Endothelial cell of umbilical vein (primary cell): ENCODE measurements at regions not wholly inside any gene's neighbourhood (a gene's known extent, or its start where the extent isn't known, plus 50 kb on each side); places are given as distances from the start of the nearest gene placed in this dataset.

Source experiments
- BruUV-seq: library from RNA; stranded (reverse); fragments of 400-500 nt; replicated peaks from 2 replicates; lab custom pipeline; 2021; lab: Mats Ljungman, UMichigan
- CTCF ChIA-PET: fragments of 300-600, 350-600 bp; sonication (Branson Sonifier 250); formaldehyde crosslinking; loops from one replicate; lab custom pipeline; 2021; ENCODE audit warnings: antibody characterized with exemption, inconsistent platforms; lab: Charles Lee
- POLR2A ChIA-PET: fragments of 300-600, 350-600 bp; sonication (Branson Sonifier 250); formaldehyde crosslinking; loops from one replicate; lab custom pipeline; 2021; ENCODE audit warnings: antibody characterized with exemption, inconsistent platforms; lab: Charles Lee
- DNase-seq: peaks from one replicate; pipeline ENCODE4 v3.0.0-alpha.2; 2011; ENCODE audit warnings: low read depth, low spot score
- FAIRE-seq: peaks from 2 replicates; lab custom pipeline; 2011; peaks lifted over from hg19 to GRCh38; lab: Jason Lieb, UNC
- H2AFZ ChIP-seq: 2 replicates; pipeline ENCODE4 v1.6.0; 2012; ENCODE audit warnings: low read depth, low read length, control low read depth, inconsistent platforms
- H3K27ac ChIP-seq: 2 replicates; pipeline ENCODE4 v1.5.1; 2011; ENCODE audit warnings: low read depth, mild to moderate bottlenecking, control low read depth, low read length, moderate library complexity; ENCODE audit not compliant: insufficient read depth
- H3K27me3 ChIP-seq, 2 experiments: 2 replicates each; pipeline versions ENCODE4 v1.6.0 to v1.6.1; 2011; ENCODE audit warnings: low read length in 2 of 2, mixed read lengths in 1 of 2; ENCODE audit not compliant: control insufficient read depth in 2 of 2, insufficient read depth in 2 of 2
- H3K36me3 ChIP-seq, 2 experiments: 2 replicates in 1 of 2; 3 replicates in 1 of 2; pipeline ENCODE4 v1.5.1; 2011; ENCODE audit warnings: low read length in 2 of 2, mild to moderate bottlenecking in 1 of 2, moderate library complexity in 1 of 2; ENCODE audit not compliant: control insufficient read depth in 2 of 2, insufficient read depth in 2 of 2; ENCODE audit errors: extremely low read depth in 1 of 2
- H3K4me1 ChIP-seq: 3 replicates; pipeline ENCODE4 v1.5.1; 2011; ENCODE audit warnings: mild to moderate bottlenecking, low read length; ENCODE audit not compliant: control insufficient read depth, insufficient read depth; ENCODE audit errors: extremely low read depth
- H3K4me2 ChIP-seq: 2 replicates; pipeline ENCODE4 v1.6.1; 2011; ENCODE audit warnings: low read length, control low read depth, mixed read lengths; ENCODE audit not compliant: insufficient read depth
- H3K4me3 ChIP-seq, 3 experiments: fragments of 200-600 bp in 1 of 3; sonication (generic), shearing (Covaris generic) in 1 of 3; replicated peaks in 1 of 3; 2 replicates each; pipeline ENCODE4 v1.5.1; 2011 to 2016; ENCODE audit warnings: control low read depth in 3 of 3, low read length in 3 of 3, mild to moderate bottlenecking in 2 of 3, inconsistent platforms in 1 of 3, low read depth in 1 of 3, moderate library complexity in 1 of 3; ENCODE audit not compliant: insufficient read depth in 1 of 3
- H3K79me2 ChIP-seq: 2 replicates; pipeline ENCODE4 v1.6.0; 2012; ENCODE audit warnings: low read length, inconsistent platforms; ENCODE audit not compliant: control insufficient read depth, insufficient read depth
- H3K9ac ChIP-seq: replicated peaks from 2 replicates; pipeline ENCODE3; 2011; ENCODE audit warnings: low read length, control low read depth; ENCODE audit not compliant: insufficient read depth; ENCODE audit errors: extremely low read depth
- H3K9me1 ChIP-seq: replicated peaks from 3 replicates; pipeline ENCODE4 v1.6.0; 2011; ENCODE audit warnings: mild to moderate bottlenecking, low read length; ENCODE audit not compliant: control insufficient read depth, insufficient read depth; ENCODE audit errors: extremely low read depth
- H3K9me3 ChIP-seq: replicated peaks from 2 replicates; pipeline ENCODE4 v1.5.1; 2012; ENCODE audit warnings: low read length, inconsistent platforms; ENCODE audit not compliant: control insufficient read depth, insufficient read depth
- H4K20me1 ChIP-seq: replicated peaks from 2 replicates; pipeline ENCODE3; 2011; ENCODE audit warnings: mild to moderate bottlenecking, low read length; ENCODE audit not compliant: control insufficient read depth, insufficient read depth; ENCODE audit errors: extremely low read depth
- EZH2 ChIP-seq: IDR thresholded peaks from 2 replicates; pipeline ENCODE4 v1.6.1; 2012; ENCODE audit warnings: borderline replicate concordance, low read depth, mild to moderate bottlenecking, moderate library complexity, low read length, inconsistent platforms; ENCODE audit not compliant: severe bottlenecking
- FOS ChIP-seq: IDR thresholded peaks from 2 replicates; pipeline ENCODE4 v1.6.1; 2011; ENCODE audit warnings: mild to moderate bottlenecking, low read length, moderate library complexity, borderline replicate concordance; ENCODE audit not compliant: insufficient read depth
- JUN ChIP-seq: IDR thresholded peaks from 2 replicates; pipeline ENCODE4 v1.6.1; 2011; ENCODE audit warnings: borderline replicate concordance, low read depth; ENCODE audit not compliant: insufficient read length, insufficient read depth
- POLR2AphosphoS5 ChIP-seq: IDR thresholded peaks from 2 replicates; pipeline ENCODE4 v1.6.1; 2012; ENCODE audit warnings: low read depth, mild to moderate bottlenecking, control low read depth, low read length, moderate library complexity; ENCODE audit not compliant: insufficient read depth
- dilution Hi-C: fragments of 300-500 bp; cut with MboI; formaldehyde crosslinking; loops from one replicate; pipeline ENCODE4 v1.15.0; 2019; ENCODE audit warnings: low sequenced_read_pairs; ENCODE audit not compliant: extremely low pct_ligation_motif_present
- intact Hi-C: fragments of 100-400 bp; cut with micrococcal nuclease; formaldehyde crosslinking; loops from one replicate; pipeline ENCODE4 v1.10.0; 2022
- TF ChIP-seq, protein P1 (sequence below), 2 donors: IDR thresholded peaks; 1 replicate in 1 of 2; 2 replicates in 1 of 2; pipeline ENCODE4 v1.5.1; 2011; ENCODE audit warnings: low read length in 2 of 2, mild to moderate bottlenecking in 2 of 2, moderate library complexity in 2 of 2, control low read depth in 1 of 2, inconsistent platforms in 1 of 2, low read depth in 1 of 2; ENCODE audit not compliant: insufficient read depth in 1 of 2; ENCODE audit errors: extremely low read depth in 1 of 2
- TF ChIP-seq, protein P2 (sequence below): IDR thresholded peaks from 2 replicates; pipeline ENCODE4 v1.6.1; 2011; ENCODE audit not compliant: insufficient read depth, insufficient read length

DNA sequence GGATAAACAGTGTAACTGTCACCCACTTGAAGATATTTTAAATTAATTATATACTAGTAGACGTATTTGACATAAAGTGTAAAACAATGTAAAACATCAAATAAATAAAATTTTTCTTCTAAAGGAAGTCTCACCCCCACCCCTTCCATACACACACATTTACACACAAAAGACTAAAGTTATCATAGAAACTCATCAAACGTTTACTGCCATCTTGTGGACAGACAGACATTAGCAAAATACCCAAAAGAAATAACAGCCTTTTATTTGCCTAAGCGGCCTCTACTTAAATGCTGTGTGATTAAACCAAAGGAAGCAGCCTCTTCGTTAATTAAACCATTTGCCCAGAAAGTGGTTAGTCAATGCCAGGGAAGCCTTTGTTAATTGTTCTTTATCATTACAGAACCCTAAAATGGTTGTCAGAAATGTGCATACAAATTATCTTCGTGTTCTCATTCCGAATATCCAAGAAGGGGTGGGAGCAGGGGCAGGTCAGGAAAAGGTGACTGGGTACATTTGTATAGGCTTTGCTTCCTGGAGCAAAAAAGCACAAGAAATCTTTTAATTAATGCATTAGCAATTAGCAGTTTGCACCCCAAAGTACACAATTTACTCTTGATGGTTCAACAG is 176.2 kb upstream of the SASH1 start:
- H3K9me1 ChIP-seq: no peaks in the 10 kb centered on the region
- no peak overlapping the region for H3K4me3 ChIP-seq
- H3K4me2 ChIP-seq: no peak overlapping the region
- no peak overlapping the region for H2AFZ ChIP-seq
- H4K20me1 ChIP-seq: no peaks in the 10 kb centered on the region
- H3K9me3 ChIP-seq: no peaks in the 10 kb centered on the region
- ChIA-PET POLR2A (no interaction called here), CTCF (interaction anchor here (0.6 to 3.2 kb wide), 10 partner anchors 10 to 784 kb away, joined by 3 to 110 read pairs (median 6); partner anchors contain the start of gene SAMD5)
- no peaks in the 10 kb centered on the region for H3K27me3 ChIP-seq
- H3K36me3 ChIP-seq: no peaks in the 10 kb centered on the region
- BruUV-seq: no TSS peak
- dilution Hi-C loops (loop anchor here (25.0 kb wide), 1 partner anchor 654 kb away; the partner anchor contains the start of gene SAMD5), intact Hi-C loops (loop anchor here (1.0 to 5.0 kb wide), 7 partner anchors 21 to 784 kb away; no protein-coding TSS in a partner anchor)
- H3K4me1 ChIP-seq: peaks cover 5% of the 10 kb centered on the region
- no peaks in the 10 kb centered on the region for H3K79me2 ChIP-seq
- TF ChIP-seq FOS: no peak
- TF ChIP-seq, protein P1, sequence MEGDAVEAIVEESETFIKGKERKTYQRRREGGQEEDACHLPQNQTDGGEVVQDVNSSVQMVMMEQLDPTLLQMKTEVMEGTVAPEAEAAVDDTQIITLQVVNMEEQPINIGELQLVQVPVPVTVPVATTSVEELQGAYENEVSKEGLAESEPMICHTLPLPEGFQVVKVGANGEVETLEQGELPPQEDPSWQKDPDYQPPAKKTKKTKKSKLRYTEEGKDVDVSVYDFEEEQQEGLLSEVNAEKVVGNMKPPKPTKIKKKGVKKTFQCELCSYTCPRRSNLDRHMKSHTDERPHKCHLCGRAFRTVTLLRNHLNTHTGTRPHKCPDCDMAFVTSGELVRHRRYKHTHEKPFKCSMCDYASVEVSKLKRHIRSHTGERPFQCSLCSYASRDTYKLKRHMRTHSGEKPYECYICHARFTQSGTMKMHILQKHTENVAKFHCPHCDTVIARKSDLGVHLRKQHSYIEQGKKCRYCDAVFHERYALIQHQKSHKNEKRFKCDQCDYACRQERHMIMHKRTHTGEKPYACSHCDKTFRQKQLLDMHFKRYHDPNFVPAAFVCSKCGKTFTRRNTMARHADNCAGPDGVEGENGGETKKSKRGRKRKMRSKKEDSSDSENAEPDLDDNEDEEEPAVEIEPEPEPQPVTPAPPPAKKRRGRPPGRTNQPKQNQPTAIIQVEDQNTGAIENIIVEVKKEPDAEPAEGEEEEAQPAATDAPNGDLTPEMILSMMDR (IDR thresholded peaks at IDR 0.05; ENCODE audit: extremely low read depth in 1 of 2, insufficient read depth in 1 of 2, low read depth in 1 of 2, low read length in 2 of 2): peak; percentile 37 to 39
- no peak for TF ChIP-seq EZH2
- TF ChIP-seq POLR2AphosphoS5: no peak
- TF ChIP-seq JUN: no peak
- TF ChIP-seq, protein P2, sequence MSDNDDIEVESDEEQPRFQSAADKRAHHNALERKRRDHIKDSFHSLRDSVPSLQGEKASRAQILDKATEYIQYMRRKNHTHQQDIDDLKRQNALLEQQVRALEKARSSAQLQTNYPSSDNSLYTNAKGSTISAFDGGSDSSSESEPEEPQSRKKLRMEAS: no peak
- no peak overlapping the region for H3K27ac ChIP-seq
- DNase-seq (peak; percentile 75), FAIRE-seq (peak; percentile 55)
- no peak overlapping the region for H3K9ac ChIP-seq
